ENCODE measurements at regions not wholly inside any gene's neighbourhood (a gene's known extent, or its start where the extent isn't known, plus 50 kb on each side); places are given as distances from the start of the nearest gene placed in this dataset.

GRCh38 chr2:120567128-120567527 lies 168.5 kb upstream of the GLI2 start:
- no peak for DNase-seq (ENCODE audit: low read depth in 2 of 2)

- no peak for DNase-seq (ENCODE audit: low read depth in 2 of 2)
These were observed 167.3 kb upstream of the GLI2 start for GRCh38 chr2:120568089-120568974.

GRCh38 chr2:120568975-120569268 lies 166.7 kb upstream of the GLI2 start:
- DNase-seq (ENCODE audit: low read depth in 2 of 2): no peak

GRCh38 chr2:120570001-120570400 lies 165.7 kb upstream of the GLI2 start:
- DNase-seq (ENCODE audit: low read depth in 2 of 2): no peak

GRCh38 chr2:120570546-120570945 lies 165.1 kb upstream of the GLI2 start:
- DNase-seq (ENCODE audit: low read depth in 2 of 2): no peak

GRCh38 chr2:120571015-120571728 lies 164.5 kb upstream of the GLI2 start:
- no peak for DNase-seq (ENCODE audit: low read depth in 2 of 2)

GRCh38 chr2:120572226-120572625 lies 163.4 kb upstream of the GLI2 start:
- no peak for DNase-seq (ENCODE audit: low read depth in 2 of 2)

- no peak for DNase-seq (ENCODE audit: low read depth in 2 of 2)
These were observed 161.0 kb upstream of the GLI2 start for GRCh38 chr2:120574620-120575019.

GRCh38 chr2:120575966-120576365 lies 159.7 kb upstream of the GLI2 start:
- no peak for DNase-seq (ENCODE audit: low read depth in 2 of 2)

- DNase-seq (ENCODE audit: low read depth in 2 of 2): no peak
These were observed 158.9 kb upstream of the GLI2 start for GRCh38 chr2:120576509-120577474.

- no peak for DNase-seq (ENCODE audit: low read depth in 2 of 2)
These were observed 157.9 kb upstream of the GLI2 start for GRCh38 chr2:120577721-120578295.

GRCh38 chr2:120578576-120579352 lies 156.9 kb upstream of the GLI2 start:
- DNase-seq (ENCODE audit: low read depth in 2 of 2): no peak

GRCh38 chr2:120579916-120580685 lies 155.6 kb upstream of the GLI2 start:
- no peak for DNase-seq (ENCODE audit: low read depth in 2 of 2)

- no peak for DNase-seq (ENCODE audit: low read depth in 2 of 2)
These were observed 155.0 kb upstream of the GLI2 start for GRCh38 chr2:120580709-120581108.

GRCh38 chr2:120583121-120583520 lies 152.5 kb upstream of the GLI2 start:
- DNase-seq (ENCODE audit: low read depth in 2 of 2): no peak

- DNase-seq (ENCODE audit: low read depth in 2 of 2): no peak
These were observed 151.7 kb upstream of the GLI2 start for GRCh38 chr2:120583851-120584570.

GRCh38 chr2:120586507-120587278 lies 149.0 kb upstream of the GLI2 start:
- no peak for DNase-seq (ENCODE audit: low read depth in 2 of 2)

GRCh38 chr2:120587279-120587996 lies 148.2 kb upstream of the GLI2 start:
- DNase-seq (ENCODE audit: low read depth in 2 of 2): no peak

All from stimulated activated CD4-positive, alpha-beta T cell treated with anti-CD3 and anti-CD28 coated beads, Interleukin-1b, Interleukin-23, amount 100 ng/mL, for 1 hour (primary cell).